ENCODE measurements at regions not wholly inside any gene's neighbourhood (a gene's known extent, or its start where the extent isn't known, plus 50 kb on each side); places are given as distances from the start of the nearest gene placed in this dataset.

DNA sequence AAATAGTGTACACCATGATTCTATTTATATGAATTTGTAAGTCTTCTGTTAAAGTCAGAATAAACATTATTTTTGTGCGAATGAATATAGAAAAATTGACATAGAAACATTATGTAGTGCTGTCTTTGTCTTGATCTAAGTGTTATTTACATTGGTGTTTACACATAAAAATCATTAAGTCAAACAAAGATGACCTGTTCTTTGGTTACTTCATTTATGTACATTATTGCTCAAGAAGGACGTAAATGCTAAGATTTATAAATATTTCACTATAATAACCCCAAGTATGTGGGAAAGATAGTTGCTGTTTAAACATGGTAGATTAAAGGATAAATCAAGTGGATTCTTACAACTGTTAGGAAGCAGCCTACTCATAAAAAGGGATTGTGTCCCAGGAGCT, 536.8 kb upstream of the DSEL start:
- TF ChIP-seq CTCF (IDR thresholded peaks at IDR 0.05; ENCODE audit: extremely low read depth, missing control alignments): no peak
- no peak for DNase-seq (ENCODE audit: low spot score)

GRCh38 chr18:68041327-68041726, 524.8 kb upstream of the DSEL start:
- no peak for DNase-seq (ENCODE audit: low spot score)
- TF ChIP-seq CTCF (IDR thresholded peaks at IDR 0.05; ENCODE audit: extremely low read depth, missing control alignments): no peak

DNA sequence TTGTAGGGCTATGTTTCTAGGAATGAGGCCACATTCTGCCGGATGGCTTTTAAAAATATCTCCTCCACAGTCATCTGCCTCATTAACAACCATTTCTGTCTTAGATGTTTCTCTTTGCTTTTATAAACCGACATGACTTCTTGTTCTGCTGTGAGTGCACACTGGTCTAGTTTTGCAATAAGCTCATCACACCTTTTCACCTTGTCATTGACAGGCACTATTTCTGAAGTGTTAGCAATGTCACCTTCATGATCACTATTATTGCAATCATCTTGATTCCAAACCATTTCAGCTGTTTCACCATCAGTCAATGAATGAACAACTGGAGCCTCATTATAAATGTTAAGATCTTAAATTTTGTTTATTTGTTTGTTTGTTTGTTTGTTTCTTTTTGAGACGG, 523.7 kb upstream of the DSEL start:
- no peak for DNase-seq (ENCODE audit: low spot score)
- TF ChIP-seq CTCF (IDR thresholded peaks at IDR 0.05; ENCODE audit: extremely low read depth, missing control alignments): no peak

- no peak for TF ChIP-seq CTCF (IDR thresholded peaks at IDR 0.05; ENCODE audit: extremely low read depth, missing control alignments)
- DNase-seq (ENCODE audit: low spot score): no peak
Measured at GRCh38 chr18:68035774-68036522, 519.4 kb upstream of the DSEL start.

GRCh38 chr18:68034296-68034695, 517.8 kb upstream of the DSEL start:
- TF ChIP-seq CTCF (IDR thresholded peaks at IDR 0.05; ENCODE audit: extremely low read depth, missing control alignments): no peak
- DNase-seq (ENCODE audit: low spot score): no peak

GRCh38 chr18:68033466-68033865, 516.9 kb upstream of the DSEL start:
- no peak for TF ChIP-seq CTCF (IDR thresholded peaks at IDR 0.05; ENCODE audit: extremely low read depth, missing control alignments)
- no peak for DNase-seq (ENCODE audit: low spot score)

DNA sequence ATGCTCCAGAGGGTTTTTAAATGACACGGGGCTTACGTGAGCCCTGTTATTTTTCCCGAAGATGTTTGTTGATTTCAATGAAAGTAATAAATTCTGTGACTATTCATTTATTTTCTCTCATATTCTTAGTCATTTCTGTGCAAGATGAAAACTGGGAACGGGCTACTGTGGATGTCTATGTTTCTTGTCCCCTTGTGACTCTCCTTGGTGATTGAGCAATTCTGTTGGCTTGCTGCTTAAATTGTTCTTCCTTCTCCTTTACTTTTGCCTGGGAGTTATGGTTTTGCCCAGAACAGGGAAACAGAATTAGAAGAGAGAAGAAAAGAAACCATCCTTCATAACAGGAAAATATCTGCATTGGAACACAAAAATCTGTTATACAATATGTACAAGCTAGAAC, 508.2 kb upstream of the DSEL start:
- no peak for DNase-seq (ENCODE audit: low spot score)

More for the DNA sequence above, 508.2 kb upstream of the DSEL start:
- no peak for TF ChIP-seq CTCF (IDR thresholded peaks at IDR 0.05; ENCODE audit: extremely low read depth, missing control alignments)
